GM21825 (cell line): ENCODE measurements at regions not wholly inside any gene's neighbourhood (a gene's known extent, or its start where the extent isn't known, plus 50 kb on each side); places are given as distances from the start of the nearest gene placed in this dataset.
"Not testable (repeated sequence)": the region's sequence is repeated elsewhere in the genome, so short reads cannot be mapped to it uniquely, and the experiment has no call there.

Source experiments
- ATAC-seq: cut with Tn5 transposase; IDR thresholded peaks from one replicate; pipeline ENCODE4 v1.9.1; 2021; ENCODE audit warnings: mild to moderate bottlenecking, moderate library complexity; ENCODE audit not compliant: unreplicated experiment

DNA sequence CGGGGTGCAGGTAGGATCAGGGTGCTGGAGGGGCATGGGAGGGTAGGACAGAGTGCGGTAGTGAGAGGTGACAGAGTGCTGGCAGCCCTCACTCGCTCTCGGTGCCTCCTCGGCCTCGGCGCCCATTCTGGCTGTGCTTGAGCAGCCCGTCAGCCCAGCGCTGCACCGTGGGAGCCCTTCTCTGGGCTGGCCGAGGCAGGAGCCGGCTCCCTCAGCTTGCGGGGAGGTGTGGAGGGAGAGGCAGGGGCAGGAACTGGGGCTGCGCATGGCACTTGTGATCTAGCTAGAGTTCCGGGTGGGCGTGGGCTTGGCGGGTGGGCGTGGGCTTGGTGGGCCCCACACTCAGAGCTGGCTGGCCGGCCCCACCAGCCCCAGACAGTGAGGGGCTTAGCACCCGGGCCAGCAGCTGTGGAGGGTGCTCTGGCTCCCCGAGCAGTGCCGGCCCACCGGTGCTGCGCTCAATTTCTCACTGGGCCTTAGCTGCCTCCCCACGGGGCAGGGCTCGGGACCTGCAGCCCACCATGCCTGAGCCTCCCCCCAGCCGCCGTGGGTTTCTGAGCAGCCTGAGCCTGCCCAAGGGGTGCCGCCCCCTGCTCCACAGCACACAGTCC lies 112.8 kb upstream of the DUSP22 start:
- no peak for ATAC-seq

DNA sequence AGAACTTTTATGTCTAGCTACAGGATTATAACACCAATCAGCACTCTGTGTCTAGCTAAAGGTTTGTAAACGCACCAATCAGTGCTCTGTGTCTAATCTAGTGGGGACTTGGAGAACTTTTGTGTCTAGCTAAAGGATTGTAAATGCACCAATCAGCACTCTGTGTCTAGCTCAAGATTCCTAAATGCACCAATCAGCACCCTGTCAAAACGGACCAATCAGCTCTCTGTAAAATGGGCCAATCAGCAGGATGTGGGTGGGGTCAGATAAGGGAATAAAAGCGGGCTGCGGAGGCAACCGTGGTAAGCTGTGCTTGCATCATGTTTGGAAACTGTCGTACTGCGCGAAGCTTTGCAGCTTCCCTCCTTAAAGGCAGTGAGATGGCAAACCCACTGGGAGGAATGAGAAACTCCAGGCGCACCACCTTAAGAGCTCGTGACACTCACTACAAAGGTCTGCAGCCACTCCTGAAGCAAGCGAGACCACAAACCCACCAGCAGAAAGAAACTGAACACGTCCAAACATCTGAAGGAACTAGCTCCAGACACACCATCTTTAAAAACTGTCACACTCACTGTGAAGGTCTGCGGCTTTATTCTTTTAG lies 112.1 kb upstream of the DUSP22 start:
- not testable (repeated sequence) for ATAC-seq

DNA sequence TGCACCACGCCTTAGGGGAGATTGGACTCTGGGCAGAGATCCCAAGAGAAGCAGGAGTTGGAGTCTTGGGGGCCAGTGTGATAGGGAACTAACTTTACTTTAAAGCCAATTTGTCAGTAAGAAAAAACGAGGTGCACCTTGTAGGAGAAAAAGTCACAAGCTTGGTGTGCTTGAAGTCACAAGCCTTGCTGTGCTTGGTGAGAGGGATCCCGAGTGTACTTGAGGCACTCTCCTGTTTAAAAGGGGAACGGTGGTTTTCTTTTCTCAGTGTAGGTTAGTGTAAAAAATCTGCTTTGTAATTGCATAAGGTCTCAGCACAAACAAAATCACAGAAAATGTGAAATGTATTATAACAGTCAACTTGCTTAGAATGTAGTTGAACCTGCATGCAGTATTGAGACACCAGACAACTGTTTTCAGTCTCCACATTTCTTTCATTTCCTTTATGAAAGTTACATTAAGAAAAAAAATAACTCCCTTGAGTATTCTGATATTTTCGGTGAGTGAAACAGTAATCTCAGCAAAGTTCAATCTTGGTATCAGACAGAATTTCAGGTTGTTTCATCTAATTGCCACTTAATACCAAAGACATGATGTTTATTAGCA lies 111.1 kb upstream of the DUSP22 start:
- ATAC-seq: peak; percentile 50

DNA sequence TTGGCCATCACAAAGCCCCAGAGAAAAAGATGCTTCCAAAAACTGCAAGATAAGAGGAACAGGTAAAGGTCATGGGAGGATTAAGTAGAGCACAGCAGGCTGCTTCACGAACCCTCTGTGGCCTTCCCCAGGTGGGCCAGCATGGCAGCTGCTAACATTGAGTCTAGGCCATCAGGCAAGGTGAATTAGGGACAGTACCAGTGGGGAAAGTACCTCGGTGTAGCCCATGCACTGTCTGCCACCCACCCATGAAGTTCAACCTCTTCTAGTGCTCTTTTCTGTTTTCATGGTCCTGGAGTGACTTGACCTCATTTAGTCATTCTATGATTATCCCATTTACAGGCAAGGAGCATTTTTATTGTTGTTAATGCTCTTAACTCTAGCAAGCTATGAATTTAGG lies 108.6 kb upstream of the DUSP22 start:
- no peak for ATAC-seq

DNA sequence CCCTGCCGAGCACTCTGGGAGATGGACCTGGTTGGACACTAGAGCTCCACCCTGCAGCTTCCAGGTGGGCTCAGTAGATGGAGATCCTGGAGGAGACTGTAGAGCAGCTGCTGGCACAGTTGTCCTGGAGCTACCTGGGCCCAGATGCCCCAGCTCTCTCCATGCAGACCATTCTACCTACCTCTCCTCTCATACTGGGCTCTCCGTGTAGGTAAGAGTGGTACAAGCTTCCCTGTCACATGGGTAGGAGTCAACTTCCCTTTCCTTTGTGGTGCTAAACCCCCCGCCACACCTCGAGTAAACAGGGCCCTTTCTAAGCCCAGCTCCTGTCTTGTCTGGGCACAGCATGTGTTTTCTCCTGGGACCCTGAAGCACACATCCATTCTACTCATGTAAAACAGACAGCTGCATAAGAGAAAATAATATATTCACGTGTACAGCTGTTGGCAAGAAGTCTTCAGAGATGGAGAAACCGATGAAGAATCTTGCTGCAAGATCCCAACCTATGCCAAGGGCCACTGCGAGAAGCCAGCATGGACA lies 108.1 kb upstream of the DUSP22 start:
- ATAC-seq: no peak

DNA sequence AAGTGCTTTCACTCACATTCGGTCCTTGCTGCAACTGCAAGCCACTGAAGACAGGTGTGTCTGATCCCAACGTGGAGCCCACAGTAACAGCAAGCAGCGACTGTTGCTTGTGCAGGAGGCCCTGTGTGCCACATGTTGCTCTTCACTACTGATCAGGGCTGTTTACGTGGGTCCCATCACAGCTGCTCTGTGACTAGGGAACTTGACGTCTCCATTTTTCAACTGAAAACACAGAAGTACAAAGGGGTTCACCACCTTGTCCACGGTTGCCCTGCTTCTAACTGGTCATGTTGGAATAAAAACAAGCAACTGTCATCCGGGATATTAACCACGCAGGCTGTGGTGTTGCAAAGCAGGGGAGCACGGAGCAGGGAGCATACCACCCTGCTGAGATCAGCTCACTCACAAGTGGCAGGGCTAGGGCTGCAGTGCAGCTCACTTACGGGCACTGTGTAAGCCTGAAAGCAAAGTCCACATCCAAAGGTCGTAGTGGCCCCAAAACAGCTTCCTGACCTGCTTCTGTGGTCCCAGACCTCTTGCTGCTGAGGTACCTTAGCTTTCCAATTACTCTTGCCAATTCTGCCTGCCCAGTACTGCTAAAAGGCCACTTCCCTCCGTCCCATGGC lies 105.8 kb upstream of the DUSP22 start:
- ATAC-seq: no peak

DNA sequence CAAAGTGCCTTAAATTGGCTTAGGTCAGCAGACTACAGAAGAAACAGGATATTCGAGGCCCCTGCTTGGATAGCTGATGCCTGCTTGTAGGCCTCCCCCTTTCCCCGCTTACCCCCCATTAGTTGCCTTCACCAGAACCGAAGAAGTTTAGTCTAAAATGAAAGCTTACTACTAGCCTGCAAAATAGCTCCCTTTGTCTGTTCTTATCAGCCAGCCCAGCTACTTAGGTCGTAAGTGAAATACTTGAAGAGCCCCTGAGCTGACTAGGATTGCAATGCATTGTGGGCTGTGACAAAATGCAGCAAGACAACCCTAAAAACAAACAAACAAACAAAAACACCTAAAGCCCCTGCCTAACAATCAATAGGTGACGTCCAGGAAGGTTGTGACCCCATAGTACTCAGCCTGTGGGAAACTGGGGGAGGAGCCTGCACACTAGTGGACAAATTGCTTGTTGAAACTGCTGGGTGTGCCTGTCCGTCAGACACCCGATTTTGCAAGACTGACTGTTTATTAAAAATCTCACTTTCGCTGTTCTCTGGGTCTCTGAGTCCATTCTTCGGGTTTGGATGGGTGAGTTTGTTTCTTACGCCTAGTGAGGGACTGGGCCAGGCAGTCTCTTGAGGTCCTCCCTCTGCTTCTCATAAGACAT lies 105.0 kb upstream of the DUSP22 start:
- ATAC-seq: no peak

DNA sequence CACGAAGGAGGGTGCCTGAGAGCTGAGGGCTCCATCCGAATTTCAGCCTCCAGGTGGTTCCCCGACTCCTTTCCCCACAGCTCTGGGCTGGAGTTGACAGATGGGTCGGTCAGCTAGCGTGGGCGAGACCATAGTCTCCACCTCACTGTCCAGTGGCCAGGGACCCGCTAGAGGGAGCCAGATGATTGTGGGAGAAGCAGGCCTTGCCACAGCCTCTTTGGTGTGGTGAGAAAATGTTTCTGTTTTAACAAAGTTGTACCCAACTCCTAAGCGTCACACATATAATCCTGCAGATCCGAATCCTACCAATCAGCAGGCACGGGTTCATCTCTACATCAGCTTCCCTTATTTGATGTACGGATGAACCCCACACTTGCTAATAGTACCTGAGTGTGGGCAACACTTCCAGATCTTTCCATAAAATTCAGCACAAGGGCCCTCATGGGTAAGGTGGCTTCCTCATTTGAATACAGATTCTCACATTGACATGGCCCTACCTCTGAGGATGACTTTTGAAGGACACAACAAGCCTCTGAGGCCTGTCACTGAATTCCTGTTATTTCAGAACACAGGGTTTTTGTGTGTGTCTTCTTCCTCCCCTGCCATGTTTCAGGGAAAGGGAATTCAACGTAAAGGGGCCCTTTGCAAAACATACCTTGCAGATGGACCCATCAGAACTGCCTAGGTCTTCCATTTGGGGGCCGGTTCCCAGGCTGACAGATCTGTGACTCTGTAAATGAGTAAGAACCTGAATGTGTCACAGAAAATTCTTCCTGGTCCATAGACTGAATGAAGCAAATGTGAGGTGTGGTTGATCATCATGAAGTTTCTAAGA lies 103.2 kb upstream of the DUSP22 start:
- ATAC-seq: peak; percentile 52

DNA sequence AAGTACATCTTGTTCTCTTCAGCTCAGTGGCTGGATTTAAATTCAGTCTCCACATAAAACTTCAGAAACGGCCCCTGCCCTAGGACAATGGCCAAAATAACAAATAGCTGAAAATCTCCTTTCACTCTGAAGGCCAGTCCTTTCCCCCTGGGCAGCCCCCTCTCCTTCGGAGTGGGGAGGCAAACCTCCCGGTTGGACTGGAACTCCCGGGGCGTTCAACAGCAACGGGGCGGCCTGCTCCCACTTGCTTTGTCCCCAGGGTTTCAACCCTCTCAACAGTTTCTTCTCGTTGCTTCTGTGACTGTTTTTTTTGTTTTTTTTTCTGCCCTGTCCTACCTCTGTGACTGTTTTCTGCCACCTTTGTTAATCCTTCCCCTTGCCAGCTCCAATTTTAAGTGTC lies 102.6 kb upstream of the DUSP22 start:
- ATAC-seq: peak; percentile 11

DNA sequence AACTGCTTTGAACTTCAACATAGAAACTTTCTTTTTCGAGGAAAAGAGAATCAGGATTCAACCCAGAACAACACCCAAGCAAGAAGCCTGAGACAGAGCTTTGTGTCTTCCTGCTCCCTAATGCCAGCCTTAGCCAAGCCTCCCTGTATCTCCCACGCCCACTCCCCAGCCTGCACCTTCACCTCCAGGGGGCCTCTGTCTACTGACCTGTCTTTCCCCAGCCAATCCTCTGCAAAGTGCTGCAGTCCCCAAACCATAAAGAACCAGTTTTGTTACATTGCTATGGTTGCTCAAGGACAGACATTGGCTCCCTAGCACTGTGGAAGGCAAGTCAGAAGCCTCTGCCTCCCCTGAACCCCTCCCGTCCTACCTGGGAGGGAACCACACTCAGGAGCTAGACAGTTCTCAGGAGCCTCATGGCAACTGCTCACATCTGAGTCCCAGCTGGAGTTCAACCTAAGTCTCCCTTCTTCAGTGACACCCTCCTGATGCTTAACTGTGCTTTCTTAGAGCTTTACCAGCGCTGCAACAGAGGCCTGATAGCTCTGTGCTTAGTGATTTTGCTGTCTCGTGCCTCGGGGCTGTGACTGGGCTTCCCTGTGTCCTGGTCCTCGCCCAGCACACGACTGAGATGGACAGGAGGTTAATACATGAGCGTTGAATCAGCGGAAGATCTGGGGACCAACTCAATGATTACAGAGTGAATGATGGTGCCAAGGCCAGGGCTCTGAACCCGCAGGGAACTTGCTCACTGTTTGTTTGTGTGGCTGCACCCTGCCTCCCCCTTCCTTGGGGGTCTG lies 101.5 kb upstream of the DUSP22 start:
- ATAC-seq: no peak

DNA sequence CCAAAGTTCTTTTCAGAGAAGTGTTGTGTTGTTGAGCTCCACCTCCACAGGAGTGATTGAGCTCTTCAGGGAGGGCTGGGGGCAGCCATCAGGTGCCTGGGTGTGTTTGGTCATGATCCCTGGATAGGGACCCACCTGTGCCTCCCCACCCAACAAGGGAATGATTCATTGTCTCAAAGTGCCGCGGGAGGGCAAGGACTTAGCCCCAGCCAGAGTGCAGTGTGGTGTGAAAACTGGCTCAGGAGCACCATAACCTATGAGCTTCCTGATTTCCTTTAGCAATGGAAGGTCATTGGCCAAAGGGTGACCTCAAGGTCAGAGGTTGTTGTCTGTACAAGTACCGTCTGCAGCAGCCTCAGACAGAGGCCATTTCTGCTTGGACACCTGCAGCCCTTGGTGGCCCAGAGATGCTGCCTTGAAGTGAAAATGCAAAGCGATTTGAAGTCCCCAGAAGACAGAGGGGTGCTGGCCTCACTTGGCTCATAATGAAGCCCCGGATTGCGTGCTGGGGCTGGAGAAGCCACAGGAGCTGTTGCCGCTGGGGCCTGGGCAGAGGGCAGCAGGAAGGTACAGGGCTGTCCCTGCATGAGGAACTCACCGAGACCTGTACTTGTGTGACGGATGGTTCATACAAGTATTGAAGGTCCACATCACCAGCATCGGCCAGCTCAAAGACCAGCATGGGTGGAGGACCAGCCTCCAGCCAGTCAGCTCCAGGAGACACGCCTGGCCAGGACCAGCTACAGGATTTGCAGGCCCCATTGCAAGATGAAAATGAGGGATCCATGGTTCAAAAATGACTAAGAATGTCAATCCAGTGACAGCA lies 100.6 kb upstream of the DUSP22 start:
- no peak for ATAC-seq

DNA sequence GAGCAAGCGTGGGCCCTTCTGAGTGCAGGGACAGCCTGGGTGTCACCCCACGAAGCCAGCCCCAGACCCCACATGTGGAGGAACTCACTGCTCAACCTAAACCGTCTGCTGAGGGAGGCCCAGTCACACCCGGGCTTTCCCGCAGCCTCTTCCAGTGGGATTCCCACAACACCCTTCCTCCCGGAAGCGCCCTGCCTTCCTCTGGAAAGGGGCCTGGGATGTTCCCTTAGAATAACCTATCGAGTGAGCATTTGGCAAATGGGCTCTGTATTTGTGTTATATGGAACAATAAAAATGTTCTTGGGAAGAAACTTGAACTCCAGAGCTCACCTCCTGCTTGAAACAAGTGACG lies 100.0 kb upstream of the DUSP22 start:
- no peak for ATAC-seq

DNA sequence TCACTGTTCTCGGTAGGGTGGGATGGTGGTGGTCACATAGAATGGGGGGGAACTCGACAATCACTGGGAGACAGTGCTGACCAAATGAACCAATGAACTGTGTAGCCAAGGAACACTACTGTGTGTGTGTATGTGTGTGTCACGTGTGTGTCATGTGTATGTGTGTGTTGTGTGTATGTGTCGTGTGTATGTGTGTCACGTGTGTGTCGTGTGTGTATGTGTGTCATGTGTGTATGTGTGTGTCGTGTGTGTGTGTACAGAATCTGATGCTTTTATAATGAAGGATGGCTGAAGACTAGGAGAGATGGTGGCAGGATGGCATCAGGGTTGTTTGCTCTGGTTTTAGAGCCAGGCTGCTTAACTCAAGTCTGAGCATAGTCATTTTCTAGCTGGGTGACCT lies 99.1 kb upstream of the DUSP22 start:
- no peak for ATAC-seq

DNA sequence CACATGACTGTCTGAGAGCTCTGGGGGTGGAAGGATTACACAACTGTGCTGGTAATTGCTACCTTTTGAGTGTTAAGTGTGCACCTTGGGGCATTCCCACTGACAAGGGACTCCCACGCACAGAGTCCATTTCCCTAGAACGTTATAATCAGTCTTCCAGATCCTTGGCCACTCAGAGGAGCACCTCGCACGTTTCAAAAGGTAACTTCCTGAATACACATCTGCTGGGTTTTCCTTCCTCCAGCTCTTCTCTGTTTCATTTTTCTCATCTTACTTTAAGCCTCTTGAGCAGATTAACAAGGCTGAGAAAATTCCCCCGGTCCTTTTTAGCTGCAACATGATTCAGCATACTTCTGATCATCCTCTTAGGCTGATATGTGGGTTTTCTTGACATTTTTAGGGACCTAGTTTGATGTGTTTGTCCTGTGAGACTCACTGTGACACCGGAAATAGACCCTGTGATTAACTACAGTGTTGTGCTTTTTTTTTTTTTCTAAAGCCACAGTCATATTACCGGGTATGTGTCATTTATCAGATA lies 98.4 kb upstream of the DUSP22 start:
- ATAC-seq: peak; percentile 32

DNA sequence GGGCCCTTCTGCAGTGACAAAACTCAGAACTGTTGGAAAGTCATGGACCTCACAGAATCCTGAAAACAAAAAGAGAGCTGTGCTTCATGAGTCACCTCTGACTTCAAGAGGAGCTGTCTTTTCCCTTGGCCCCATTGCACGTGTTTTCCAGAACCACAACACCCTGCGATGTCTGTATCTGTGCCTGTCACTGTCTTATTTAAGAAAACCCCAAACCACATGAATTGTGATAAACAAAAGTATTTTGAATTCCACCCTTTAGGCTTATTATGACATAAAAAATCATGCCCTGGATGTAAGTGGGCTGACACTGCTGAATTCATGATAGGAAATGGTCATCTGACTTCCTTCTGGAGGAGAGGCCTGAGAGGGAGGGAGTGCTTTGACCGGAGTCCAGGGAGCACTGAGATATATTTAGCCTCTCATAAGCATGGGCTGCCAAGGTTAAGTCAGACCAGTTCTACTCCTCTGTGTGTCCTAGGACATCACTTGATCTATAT lies 96.4 kb upstream of the DUSP22 start:
- no peak for ATAC-seq

DNA sequence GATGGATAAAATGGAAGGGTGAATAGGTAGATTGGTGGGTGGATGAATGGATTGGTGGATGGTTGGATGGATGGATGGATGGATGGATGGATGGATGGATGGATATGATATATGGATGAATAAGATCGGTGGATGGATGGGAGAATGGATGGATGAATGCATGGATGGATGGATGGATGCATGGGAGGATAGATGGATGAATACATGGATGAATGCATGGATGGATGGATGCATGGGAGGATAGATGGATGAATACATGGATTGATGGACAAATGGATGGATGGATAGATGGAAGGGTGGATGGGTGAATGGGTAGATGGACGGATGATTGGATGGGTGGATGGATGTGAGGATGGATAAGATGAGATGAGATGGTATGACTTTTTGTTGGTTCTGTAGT lies 95.7 kb upstream of the DUSP22 start:
- ATAC-seq: no peak

DNA sequence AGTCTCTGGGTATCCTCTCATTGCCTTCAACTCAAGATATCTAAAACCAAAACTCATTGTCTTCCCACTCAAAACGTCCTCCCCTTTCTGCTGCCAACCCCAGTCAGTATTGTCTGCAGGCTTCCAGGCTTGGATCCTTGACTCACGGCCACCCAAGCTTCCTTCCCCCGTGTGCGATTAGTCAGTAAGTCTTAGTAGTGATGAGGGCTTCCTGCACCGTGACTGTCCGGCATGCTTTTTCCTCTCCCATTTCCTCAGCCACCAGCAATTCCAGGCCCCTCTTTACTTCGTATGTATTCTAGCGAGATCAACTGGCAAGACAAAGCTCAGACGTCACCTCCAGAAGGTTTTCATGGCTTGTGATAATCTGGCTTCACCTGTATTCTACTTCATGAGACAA lies 88.6 kb upstream of the DUSP22 start:
- no peak for ATAC-seq

DNA sequence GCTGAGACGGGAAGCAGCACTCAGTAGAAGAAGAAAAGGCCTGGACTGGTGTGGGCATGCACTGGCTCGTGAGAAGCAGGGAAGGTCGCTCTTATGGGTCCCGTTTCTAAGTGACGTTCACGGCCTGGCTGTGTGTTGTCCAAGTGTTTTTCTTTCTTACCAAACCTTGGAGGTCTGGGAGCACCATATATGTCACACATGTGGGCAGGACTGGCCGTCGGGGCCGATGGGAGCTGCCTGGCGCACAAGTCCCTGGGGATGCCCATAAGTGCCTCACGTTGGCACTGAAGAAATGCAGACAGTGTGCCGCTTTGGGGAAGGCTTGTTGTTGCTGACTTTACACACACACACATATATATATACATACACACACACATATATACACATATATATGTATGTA lies 86.0 kb upstream of the DUSP22 start:
- no peak for ATAC-seq

DNA sequence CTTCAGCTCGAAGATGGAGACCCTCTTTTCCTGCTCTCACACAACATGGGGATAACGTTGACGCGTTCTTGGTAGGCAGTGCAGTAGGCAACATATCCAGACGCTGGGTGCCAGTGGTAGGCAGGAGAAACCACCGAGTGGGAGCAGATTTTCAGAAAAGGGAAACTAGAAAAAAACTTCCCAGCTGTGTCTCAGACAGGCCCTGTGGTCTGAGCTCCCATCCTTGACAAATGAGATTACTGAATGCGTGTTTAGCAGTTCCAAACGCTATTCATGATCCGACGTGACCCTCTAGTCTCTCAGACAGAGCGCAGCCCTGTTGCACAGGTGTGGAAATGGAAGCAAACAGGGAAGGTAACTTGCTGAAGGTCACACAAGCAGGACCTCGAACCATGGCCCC lies 83.9 kb upstream of the DUSP22 start:
- no peak for ATAC-seq
